Activated T-cell treated with anti-CD3 and anti-CD28 coated beads for 24 hours (primary cell): ENCODE measurements at regions not wholly inside any gene's neighbourhood (a gene's known extent, or its start where the extent isn't known, plus 50 kb on each side); places are given as distances from the start of the nearest gene placed in this dataset.
"Not testable (repeated sequence)": the region's sequence is repeated elsewhere in the genome, so short reads cannot be mapped to it uniquely, and the experiment has no call there.

ENCODE experiments used
- DNase-seq: peaks from one replicate; pipeline ENCODE4 v3.0.0-alpha.2; 2020; ENCODE audit warnings: low read depth

DNA sequence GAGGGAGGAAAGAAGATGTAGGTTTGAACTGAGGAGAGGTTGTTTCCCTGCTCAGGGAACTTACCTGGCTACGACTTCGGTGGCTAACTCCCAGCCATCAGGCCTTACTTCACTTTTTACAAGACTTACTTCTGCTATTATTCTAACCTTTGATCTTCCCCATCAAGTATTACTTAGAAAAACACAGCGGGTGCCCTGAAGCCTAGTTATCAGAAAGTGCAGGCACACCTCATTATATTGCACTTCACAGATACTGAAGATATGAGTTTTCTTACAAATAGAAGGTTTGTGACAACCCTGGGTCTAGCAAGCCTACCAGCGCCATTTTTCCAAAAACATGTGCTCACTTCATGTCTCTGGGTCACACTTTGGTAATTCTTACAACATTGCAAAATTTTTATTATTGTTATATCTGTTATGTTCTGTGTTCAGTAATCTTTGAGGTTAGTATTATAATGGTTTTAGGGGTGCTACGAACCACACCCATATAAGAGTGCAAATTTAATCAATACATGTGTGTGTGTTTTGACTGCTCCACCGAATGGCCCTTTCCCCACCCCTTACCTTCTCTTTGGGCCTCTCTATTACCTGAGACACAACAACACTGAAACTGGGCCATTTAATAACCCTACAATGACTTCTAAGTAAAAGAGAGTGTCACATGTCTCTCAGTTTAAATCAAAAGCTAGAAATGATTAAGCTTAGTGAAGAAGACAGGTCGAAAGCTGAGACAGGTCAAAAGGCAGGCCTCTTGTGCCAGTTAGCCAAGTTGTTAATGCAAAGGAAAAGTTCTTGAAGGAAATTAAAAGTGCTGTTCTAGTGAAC, 2102.7 kb upstream of the WWC1 start:
- no peak for DNase-seq

DNA sequence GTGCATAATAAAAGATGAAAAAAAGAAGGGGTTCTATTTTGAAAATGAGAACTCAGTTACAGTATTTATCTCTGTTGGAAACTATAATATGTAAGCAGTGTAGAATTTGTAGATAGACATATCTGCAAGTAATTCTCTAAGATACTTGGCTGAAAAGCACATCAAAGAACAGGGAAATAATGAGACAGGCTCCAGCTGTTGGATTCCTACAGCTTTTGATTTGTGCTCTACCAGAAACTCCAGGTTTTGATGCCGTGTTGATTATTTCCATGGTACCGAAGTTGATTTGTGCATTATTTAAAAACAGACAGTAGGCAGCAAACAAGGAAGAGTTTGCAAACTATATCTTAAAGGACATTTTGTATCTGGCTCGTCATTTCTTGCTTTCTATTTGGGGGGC, 2098.7 kb upstream of the WWC1 start:
- DNase-seq, result no peak

DNA sequence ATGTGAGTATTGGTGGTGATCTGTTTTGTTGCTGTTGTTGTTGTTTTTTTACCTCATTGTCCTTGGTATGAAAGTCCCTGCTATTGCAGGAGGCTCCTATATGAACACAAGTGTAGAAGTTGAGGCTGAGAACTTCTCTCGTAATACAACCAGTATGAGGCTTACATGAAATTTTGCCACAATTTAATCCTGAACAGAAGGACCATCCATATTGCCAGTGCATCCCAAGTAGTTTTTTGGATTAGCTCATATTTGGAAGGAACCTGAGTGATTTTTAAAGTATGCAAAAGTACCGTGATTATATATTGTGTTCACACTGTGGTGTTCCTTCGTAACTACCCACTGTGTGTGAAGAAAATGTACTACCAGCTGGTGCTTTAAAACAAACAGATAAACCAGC, 2095.5 kb upstream of the WWC1 start:
- DNase-seq, result no peak

DNA sequence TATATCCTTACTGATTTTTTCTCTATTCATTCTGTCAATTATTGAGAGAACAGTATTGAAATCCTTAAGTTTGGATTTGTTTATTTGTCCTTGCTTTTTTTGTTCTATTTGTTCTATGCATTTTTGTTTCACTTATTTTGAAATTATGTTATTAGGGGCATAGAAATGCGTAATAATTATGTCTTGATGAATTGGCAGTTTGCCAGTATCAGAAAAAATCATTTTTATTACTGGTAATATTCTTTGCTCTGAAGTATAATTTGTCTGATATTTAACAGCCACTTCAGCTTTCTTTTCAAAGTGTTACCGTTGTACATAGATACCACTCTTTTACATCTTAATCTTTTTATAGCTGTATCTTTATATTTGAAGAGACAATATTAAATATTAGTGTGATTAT, 2090.9 kb upstream of the WWC1 start:
- no peak for DNase-seq

DNA sequence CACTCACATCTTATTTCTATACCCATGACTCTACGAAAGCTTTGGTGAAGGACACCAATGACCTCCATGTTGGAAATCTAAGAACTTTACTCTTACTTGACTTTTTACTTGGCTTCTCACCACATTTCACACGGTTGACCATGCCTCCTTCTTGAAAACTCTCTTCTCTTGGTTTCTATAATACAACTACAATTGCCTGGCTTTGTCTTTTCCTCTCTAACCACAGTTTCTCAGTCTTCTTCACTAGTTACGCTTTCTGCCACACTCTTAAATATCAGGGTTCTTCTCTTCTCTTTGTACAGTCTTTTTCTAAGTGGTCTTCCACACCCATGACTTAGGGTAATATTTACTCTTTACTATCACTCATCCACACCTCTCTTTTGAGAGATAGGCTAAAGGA, 2079.8 kb upstream of the WWC1 start:
- DNase-seq, result no peak

DNA sequence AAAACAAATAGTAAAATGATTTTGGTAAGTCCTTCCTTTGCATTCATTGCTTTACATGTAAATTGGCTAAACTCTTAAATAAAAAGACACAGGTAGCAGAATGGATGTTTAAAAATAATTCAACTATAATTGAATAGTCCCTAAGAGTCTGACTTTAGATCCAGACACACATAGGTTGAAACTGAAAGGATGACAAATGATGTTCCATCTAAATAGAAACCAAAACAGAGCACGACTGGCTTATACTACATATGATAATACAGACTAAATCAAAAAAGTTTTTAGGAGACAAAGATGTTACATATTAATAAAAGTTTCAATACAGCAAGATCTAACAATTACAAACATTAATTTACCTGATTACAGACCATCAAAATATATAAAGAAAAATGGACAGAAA, 2055.1 kb upstream of the WWC1 start:
- DNase-seq, result no peak

DNA sequence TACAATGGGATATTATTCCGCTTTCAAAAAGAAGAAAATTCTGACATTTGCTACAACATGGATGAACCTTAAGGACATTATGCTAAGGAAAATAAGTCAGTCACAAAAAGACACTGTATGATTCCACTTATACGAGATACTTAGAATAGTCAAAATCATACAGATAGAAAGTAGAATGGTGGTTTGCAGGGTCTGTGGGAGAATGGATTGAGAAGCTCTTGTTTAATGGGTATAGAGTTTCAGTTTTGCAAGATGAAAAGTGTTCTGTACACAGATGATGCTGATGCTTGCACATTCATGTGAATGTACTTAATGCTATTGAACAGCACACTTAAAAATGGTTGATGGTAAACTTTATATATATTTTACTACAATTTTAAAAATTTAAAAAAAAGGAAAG, 2050.7 kb upstream of the WWC1 start:
- DNase-seq, result no peak

DNA sequence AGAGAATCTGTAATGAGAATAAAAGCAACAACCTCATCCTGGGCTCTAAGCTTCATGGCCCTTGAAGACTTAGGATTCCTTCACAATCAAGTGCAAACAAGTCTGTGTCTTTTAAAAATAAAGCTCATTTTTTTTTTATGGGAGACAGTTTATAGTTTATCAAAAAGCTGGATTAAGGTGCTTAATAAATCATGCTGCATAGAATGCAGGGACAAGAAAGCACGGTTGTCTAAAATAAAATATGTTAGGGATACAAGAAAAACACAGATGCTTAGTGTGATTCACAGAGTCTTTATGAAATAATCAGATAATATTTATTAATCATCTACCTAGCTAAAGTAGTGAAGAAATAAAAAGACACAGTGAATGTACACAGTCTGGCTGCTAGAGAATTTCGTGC, 2045.9 kb upstream of the WWC1 start:
- no peak for DNase-seq

DNA sequence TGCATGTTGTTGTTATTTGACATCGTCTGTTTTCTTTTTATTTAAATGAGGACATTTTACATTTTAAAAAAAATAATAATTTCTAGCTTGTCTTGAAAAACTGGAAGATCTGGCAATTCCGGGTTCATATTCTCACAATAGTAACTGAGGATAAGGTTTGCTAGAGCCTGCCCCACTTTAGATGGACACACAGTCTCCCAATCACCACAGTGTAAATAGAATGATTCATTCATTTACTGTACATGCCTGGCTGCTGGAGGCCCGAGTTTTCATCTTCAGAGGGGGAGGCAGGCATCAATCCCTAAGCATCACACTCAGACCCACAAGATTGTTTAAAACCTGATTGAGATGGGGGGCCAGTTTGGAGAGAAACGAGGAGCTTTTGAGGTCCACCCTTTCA, 2039.7 kb upstream of the WWC1 start:
- no peak for DNase-seq

DNA sequence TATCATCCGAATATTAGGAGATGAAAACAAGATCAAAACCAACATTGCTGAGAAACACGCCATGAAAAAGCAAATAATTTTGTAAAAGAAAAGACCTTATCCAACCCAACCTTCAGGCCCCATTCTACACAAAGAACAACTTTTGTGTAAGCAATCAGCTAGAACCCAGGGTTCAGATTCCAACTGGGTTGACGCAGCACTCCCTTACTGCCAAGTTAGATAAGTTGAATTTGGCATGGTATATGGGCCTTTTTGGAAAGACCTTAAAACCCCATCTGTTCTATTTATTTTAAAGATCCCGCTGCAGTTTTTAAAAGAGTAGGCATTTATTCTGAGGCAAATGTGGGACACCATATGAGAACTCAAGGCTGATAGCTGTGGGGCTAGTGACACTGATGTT, 2033.8 kb upstream of the WWC1 start:
- DNase-seq, result no peak

DNA sequence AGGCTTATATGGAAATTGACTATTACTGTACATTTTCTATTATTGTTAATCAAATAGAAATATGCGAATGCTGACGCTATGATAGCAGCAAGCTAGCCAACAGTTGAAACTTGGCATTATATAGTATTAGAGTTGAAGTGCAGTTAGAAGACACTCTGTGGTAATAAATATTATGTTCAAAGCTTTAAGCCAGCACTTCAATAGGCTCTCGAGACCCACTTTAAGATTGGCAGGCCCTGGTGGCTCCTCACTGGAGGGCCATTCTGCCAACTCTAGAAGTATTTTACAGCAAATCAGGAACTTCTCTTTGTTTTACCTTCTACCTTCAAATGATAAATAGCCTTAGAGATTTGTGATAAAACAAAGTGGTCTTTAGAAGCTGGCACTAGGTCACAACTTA, 2029.0 kb upstream of the WWC1 start:
- DNase-seq, result no peak

DNA sequence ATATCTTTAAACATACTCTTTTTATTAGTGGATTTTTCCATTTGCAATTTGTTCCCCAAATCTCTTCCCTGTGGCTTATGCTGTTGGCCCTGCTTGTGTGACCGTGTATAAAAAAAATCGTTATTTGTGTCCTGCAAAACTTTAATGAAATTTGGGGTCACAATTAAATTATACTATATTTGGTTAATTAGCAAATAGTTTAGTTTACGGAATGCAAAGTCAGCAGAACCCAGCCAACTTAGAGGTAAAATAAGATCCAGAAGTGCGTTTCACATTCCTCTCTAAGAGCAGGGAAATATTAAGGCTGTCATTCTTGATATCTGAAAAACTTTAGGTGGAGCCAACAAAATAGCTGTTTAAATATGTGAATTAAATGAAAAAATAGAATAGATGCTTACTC, 2023.5 kb upstream of the WWC1 start:
- no peak for DNase-seq

DNA sequence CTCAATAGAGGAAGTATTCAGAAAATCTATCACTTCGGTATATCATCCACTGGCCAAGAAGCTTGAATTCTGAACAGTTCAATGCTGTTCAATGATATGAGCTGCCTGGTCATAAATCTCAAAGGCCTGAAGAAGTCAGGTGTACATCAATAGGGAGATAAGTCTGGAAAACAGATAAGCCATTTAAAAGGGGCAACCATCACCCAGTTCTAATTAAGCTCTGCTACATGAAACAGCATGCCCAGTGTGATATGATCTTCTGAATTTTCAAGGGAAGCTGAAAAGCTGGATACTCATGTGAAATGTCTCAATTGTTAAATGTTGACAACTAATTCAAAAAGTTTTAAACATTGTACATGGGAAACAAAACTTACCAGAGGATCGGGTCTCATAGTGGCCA, 2020.7 kb upstream of the WWC1 start:
- no peak for DNase-seq

DNA sequence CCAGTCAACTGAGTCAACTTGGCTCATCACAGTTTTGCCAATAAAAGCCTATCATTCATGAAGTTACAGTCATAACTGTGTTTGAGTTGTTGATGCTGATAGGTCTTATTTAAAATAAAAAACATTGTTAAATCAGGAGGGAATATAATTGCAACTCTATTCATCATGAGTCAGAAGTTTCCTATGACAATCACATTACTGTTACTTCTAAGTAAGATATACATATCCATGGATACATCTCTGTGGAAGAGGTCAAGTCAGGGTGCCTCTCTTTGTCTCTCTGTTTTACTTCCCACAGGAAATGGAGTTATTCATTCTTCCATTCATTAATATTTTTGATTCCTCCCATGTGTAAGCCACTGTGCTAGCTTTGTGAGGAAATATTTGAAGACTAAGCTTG, 2015.4 kb upstream of the WWC1 start:
- DNase-seq, result no peak

DNA sequence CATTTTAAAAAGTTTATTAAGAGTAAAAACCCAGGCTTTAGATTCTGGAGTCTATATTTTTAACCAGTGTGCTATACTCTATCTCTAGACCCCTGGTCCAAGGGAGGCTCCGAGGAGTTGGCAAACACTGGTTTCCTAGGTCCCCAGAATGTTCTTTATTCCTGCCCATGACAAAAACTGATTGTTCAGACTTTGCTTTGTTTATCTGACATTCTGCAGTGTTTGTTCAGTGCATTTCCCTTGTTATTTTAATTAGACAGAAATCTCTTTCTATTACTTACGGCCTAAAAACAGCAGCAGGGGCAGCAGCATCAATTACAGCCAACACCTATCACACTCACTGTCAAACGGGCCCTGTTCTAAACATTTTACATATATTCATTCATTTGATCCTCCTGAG, 2011.6 kb upstream of the WWC1 start:
- DNase-seq, result no peak

DNA sequence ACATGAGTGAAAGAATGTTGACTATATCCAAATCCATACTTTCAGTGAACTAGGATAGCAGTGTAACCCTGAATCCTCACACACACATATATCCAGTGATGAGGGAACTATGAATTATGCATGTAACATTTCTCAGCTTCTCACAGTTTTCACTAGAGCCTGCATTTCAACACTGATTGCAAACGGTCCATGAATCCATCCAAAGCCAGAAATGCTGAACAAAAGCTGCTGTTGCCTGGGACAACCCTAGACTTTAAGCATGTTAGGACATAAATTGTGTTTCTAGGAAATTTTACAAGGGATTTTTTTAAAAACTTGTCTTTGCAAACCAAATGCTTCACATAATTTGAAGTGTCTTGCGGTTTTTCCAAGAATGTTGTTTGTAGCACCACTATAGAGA, 2010.0 kb upstream of the WWC1 start:
- no peak for DNase-seq

DNA sequence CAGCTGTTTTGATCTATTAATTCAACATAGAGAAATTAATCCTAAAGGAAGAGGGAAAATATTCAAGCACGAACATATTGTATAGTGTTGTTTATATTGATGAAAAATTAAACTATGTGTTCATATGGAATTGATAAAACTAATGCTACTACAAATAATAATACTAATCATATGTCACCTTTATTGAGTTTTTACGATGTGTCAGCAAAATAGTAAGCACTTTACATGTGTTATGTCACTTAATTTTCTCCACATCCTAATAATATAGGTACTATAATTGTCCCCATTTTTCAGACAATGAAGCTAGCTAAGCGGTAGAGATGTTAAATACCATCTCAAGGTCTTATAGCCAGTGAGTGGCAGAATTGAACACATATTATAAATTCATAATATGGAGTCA, 2008.5 kb upstream of the WWC1 start:
- no peak for DNase-seq

DNA sequence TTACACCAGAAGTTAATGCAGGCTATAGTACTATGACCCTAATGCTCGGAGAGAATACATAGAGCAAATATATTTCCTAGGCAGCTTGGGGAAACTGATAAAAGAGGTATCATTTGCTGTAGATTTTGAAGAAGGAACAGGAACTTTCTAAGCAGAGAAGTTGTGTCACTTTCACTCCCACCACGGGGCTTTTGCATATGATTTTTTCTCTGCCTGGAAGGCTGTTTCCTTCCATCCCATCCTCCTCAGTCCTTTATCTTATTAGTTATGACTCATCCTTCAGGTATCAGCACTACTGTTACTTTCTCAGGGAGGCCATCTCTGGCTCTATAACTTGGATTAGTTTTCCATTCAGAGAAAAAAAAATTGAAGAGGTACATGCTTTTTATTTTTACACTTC, 2006.1 kb upstream of the WWC1 start:
- no peak for DNase-seq

DNA sequence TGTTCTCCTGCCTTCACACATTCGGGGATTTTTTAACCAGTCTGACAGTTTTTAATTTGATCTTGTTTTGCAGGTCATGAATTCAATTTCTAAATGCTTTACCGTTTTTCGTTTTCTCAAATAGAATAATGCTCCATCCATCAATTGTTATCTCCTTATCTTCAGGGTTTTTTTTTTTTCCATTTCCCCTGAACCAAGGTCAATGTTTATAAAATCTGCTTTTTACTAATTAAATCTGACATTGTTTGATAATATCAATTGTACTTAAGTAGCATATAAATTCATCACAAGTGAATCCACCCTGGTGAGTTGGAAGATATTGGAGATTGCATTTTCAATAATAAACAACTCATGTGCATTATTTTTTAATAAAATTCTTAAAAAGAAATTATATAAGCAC, 2004.6 kb upstream of the WWC1 start:
- no peak for DNase-seq

DNA sequence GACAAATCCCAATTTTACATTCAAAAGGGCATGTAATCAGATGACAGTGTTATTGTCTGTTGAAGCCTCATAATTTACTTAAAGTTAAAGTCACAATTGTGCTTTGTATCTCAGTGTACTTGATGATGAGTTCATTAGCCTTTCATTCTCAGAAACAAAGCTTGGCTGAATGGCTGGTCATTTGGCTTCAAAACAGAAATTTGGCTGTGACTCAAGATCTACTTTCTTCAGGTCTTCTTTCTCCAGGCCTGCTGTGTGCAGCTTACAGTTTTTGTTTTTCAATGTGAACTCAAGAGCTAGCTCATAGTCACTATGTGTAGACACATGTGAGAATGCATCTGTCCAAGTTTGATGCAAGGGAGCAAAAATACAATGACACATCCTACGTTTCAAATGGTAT, 2003.6 kb upstream of the WWC1 start:
- no peak for DNase-seq

DNA sequence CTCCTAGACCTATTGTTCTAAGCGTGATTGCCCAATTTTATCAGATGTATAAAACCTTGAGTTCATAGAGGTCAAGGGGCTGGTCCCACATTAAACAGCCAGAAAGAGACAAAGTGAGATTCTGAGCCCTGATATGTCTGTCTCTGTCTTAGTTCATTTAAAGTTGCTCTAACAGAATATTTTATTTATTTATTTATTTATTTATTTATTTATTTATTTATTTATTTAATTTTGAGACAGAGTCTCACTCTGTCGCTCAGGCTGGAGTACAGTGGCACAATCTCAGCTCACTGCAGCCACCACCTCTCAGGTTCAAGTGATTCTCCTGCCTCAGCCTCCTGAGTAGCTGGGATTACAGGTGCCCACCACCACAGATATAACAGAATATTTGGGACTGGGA, 1999.6 kb upstream of the WWC1 start:
- DNase-seq, result not testable (repeated sequence)

DNA sequence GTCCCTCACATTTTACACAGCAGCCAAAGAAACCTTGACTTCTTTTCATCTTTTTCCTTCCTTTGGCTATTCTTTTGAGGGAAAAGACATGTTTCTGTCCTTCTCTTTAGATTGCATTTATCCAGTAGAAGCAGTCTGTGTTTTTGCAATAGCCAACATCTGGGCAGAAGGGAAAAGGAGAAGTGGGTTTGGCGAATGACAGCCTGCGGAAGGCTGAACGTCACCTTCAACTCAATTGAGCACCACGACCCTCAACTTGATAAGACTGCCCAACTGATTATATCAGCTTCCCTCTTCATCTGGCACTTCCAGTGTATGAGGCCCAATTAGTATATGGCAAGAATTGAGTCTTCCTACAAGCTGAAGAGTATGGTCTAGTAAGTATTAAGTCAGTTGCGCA, 1997.6 kb upstream of the WWC1 start:
- DNase-seq, result no peak

DNA sequence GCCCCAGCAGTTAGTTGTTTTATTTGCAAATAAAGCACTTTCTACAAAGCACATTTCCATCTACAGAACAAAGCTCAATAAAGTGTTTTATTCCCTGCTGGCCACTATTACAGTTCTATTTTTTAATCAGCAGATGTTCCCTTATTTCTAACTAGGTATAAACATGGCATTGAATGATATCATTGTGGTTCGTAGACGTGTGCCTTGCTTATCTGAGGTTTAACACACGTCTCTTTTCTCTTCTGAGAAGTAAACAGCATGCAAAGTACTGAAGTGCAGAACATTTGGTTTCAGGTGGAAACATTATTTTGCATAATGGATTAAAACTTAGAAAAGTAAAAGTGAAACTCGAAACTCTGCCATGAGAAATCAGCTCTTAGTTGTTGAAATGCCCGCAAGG, 1989.3 kb upstream of the WWC1 start:
- no peak for DNase-seq

DNA sequence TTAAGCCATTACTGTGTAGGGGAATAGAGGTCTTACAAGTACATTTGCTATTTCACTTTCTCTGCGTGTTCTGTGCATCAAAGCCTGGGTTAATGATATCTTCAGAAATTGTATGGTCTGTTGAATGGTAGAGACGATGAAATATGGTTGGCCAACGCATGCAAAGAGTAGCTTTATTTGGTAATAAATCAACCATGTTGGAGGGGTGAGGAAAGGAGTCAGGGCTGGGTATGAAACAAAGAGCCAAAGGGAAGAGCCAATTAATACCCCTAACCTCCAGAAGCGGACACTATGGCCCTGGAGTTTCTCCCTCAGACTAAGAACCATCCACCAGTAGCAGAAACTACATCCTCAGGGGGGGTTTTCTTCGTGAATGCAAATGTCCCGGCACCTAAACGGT, 1974.0 kb upstream of the WWC1 start:
- DNase-seq, result no peak
